HuH-7.5 (cell line): ENCODE measurements at regions not wholly inside any gene's neighbourhood (a gene's known extent, or its start where the extent isn't known, plus 50 kb on each side); places are given as distances from the start of the nearest gene placed in this dataset.

Experiments used
- DNase-seq: peaks from one replicate; pipeline ENCODE4 v3.0.0; 2011; ENCODE audit warnings: low spot score

DNA sequence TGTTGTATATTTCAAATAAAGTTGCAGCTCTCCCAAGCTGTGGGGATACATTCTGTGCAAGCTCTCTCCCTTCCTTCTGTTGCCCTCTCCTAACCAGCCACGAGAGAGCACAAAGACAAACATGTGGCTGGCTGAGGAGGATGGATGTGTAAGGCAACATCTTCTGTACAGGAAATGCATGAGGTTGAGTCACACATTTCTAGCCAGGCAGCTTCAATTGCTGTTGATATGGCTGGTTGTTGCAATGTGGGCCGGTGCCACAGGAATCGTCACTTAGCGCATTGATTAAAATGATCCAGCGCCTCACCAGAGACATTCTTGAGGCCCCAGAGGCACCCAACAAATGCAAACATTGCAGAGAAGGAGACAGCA, 207.1 kb downstream of the ICE1 start:
- no peak for DNase-seq

GRCh38 chr5:5628866-5629606, 206.6 kb downstream of the ICE1 start:
- DNase-seq, result no peak

GRCh38 chr5:5626412-5626811, 203.9 kb downstream of the ICE1 start:
- DNase-seq, result no peak

DNA sequence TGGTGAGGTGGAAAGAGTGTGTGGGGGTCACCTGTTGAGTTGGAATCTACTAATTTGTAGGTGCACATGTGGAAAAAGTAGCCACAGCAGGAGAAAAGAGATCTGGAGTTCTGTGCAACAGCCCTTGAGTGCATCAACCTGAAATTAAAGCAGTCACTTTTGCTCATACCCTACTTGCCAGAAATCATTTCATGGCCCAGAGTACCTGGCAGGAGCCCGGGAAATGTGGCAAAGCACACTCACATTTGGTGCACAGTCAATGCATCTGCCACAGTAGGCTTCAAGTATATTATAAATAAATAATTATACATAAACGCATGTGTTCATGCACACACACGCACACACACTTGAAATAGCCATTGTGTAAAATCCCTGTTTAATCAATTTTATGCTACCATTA, 203.0 kb downstream of the ICE1 start:
- DNase-seq, result no peak

GRCh38 chr5:5623397-5623796, 200.9 kb downstream of the ICE1 start:
- no peak for DNase-seq

DNA sequence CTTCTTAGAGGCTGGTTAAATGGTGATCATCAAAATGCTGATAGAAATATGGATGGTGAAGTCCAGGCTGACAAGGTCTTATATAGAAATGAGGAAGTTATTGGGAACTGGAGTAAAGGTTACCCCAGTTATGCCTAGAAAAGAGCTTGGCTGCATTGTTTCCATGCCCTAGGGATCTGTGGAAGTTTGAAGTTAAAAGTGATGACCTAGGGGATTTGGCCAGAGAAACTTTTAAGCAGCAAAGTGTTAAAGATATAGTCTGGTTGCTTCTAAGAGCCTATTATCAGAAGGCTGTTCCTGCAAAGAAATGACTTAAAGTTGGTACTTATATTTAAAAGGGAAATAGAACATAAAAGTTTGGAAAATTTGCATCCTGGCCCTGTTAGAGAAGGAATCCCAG, 200.3 kb downstream of the ICE1 start:
- DNase-seq, result no peak

DNA sequence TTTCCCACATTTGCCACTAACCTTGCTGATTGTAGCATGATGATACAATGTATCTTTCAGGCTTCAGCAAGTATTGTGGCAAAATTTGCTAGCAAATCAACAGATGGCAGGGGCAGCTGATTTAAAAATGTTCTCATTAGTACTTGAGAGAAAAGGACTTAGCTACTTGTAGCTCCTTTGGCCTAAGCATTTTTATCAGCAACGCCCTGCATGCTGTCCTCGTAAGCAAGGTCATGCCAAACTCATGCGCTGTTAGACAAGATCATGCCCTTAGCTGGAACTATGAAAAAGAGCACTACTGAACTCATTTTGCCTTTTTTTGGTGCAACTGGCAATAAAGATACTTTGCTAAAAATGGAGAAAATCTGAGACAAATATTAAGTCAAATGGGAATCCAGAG, 197.1 kb downstream of the ICE1 start:
- no peak for DNase-seq

DNA sequence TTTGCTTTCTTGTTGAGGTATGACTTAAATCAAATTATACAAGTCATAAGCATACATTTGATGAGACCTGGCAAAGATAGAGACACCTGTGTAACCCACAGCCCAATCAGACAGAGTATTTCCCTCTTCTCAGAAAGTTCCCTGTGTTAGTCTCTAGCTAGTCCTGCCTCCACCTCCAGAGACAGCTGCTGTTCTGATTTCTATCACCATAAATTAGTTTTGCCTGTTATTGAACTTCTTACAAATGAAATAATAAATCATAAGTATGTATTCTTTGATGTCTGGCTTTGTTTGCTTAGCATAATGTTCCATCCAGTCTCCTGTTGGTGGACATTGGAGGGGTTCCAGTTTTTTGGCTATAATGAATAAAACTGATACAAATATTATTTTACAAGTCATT, 194.5 kb downstream of the ICE1 start:
- no peak for DNase-seq

DNA sequence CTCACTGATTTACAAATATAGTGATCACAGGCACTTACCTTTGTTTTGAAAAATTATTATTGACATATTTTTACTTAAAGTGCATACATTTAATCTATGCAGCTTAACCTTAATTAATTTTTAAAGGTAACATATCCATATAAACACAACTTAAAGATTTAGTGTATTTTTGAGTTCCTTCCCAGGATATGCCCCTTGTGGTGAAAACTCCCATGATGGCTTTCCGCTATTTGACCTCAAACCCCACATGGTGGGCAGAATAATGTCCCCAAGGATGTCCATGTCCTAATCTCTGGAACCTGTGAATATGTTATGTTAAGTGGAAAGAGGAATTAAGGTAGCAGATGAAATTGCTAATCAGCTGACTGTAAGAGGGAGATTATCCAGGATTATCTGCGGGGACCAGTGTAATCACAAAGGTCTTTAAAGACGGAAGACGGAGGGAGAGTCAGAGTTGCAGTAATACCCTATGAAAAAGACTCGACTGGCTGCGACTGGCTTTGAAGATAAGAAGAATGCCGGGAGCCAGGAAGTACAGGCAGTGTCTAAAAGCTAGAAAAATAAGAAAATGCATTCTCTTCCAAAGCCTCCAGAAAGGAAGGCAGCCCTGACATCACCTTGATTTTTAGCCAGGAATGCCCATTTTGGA, 193.9 kb downstream of the ICE1 start:
- DNase-seq, result no peak

DNA sequence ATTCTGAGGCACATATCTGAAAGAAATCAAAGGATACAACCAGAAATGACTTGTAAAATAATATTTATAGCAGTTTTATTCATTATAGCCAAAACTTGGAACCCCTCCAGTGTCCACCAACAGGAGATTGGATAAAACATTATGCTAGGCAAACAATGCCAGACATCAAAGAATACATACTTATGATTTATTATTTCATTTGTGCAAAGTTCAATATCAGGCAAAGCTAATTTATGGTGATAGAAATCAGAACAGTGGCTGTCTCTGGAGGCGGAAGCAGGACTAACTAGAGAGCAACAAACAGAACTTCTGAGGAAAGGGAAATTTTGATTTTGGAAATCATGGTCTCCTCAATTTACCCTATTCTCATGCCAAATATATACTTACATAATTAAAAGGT, 193.1 kb downstream of the ICE1 start:
- no peak for DNase-seq

DNA sequence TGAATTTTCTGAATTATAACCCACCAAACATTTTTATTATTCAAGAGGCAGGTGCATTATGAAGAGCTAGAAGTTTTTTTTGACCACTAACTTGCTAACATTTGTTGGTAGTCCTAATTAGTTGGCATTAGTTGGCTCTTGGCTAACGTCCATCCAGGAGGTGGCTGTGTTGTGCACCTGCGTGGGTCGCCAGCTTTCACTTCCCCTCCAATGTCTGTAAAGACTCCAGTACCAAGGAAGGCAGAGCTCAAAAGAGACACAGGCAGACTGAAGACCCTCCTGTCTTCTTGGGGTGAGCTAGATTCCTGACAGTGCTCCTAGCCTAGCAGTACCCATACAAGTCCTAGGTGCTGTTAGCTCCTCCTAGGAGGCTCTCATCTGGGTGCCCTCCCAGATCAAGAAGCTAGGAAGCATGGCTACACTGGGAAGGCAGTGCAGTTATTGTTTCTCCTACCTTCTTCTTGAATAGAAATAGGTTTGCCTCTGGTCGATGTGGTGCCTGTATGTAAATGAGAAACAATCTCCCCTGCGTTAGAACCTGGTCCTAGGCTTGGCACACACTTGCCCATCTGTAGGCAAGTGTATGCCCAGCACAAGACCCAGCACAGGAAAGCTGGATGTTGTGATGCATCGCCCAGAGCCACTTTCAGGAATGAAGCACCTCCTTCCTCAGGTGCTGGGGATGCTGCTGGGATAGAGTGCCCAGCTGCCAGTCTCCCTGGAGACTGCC, 190.9 kb downstream of the ICE1 start:
- no peak for DNase-seq

DNA sequence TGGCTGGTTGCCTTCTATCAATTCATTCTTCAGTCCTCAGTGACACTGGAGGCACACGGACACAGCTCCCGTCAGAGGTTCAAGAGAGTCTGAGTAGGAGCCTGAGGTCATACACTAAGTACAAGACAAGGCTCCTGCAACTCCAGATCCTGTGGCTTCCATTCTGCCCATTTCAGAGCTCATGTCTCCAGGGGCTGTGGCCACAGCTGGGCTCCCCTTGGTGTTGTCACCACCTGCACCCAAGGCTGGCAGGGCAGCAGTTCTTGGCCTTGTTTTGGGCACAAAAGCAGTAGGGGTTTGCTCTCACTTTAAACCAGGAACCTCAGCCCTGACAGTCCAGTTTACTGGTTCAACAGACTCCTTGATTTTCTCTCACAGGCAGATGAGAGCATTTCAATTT, 189.6 kb downstream of the ICE1 start:
- DNase-seq, result no peak

DNA sequence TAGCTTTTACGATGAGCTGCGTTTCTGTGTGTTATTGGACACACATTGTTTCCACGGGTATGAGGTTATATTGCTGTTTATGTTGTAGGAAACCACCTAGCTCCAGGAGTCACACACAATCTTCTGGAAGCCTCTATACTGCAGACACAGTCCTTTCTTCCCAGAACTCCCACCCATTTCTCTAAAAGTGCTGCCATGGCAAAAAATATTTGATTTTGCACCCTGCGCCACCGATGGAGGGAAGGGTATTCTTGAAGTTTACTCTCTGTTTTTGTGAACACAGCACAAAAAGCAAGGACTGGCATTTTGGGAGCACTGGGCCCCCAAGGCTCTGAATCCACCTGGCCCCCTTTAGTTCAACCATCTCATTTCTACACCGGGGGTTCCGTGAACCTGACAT, 187.5 kb downstream of the ICE1 start:
- no peak for DNase-seq

DNA sequence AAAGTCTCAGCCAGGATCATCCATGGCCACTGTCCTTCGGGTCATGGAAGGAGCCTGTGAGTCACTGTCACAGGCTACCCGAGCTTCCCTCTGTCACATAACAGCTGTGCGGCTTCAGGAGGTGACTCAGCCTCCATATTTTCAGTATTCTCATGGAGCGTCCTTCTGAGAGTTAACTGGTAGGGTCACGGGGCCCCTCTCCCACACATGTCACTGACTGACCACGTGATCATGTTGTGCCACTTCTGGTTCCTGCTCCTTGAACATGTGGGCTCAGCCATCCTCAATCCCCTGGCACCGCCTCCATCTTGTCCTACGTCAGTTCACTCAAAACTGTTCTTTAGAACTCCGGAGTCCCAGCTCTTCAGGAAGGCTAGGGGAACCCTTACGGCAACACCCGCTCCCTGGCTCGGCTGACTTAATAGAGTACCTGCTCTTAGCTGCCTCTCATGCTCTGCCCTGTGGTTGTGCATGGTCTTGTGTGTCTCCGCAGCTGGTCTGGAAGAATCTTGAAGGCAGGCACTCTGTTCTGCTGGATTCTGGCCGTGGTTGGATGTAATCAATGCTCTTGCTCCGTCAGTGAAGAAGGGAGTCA, 182.8 kb downstream of the ICE1 start:
- DNase-seq, result no peak

DNA sequence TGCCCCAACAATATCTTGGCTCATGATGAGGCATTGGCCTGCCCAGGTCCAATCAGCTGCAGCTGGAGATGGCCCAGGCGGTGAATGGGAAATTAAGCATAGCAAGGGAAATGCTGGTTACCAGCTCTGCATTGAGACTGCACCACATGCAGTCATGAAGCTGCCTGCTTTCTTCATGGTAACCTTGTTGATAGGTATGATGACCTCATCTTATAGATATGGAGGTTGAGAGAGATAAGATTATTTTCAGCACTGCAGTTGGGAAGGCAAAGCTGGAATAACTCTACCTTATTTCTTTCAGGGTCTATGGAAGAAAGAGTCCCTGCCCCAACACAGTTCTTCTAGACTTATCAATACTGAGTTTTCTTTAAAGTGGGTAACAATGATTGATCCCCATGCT, 180.1 kb downstream of the ICE1 start:
- no peak for DNase-seq

GRCh38 chr5:5598547-5599113, 176.2 kb downstream of the ICE1 start:
- no peak for DNase-seq

- DNase-seq, result no peak
These were observed 170.9 kb downstream of the ICE1 start for GRCh38 chr5:5593391-5593790.

- no peak for DNase-seq
These were observed 170.1 kb downstream of the ICE1 start for GRCh38 chr5:5592541-5592940.

DNA sequence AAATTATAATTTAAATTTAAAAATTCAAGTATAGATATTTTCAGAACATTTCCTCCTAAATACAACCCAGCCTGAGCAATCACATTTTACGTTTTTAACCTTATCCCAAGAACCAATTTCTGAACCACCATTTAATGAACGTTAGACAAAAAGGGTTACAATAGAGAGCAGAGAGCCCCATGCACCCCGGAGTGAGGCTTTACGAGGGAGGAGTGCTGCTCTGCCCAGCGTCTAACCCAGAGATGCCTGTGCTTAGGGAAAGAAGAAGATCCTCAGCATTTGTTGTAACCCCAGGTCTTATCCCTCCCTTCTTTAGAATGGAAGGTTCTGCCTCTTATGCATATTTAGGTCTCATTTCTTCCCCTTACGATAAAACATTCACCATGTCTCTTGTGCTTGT, 169.1 kb downstream of the ICE1 start:
- DNase-seq, result no peak

DNA sequence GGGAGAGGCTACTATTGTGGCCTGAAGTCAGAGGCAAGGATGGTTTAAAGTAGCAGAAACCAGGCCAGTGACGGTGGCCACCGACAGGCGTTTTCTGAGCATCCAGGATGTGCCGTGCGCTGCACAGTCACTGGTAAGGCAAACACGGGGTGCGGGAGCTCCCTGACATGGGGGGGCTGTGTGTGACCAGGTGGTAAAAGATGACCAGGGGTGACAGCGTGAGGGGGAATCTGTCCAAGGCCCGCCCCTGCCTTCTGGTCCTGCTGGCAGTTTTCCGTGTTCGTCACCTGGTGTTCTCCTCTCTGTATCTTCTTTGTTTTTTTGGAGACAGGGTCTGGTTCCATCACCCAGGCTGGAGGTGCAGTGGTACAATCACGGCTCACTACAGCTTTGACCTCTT, 167.4 kb downstream of the ICE1 start:
- DNase-seq, result no peak

DNA sequence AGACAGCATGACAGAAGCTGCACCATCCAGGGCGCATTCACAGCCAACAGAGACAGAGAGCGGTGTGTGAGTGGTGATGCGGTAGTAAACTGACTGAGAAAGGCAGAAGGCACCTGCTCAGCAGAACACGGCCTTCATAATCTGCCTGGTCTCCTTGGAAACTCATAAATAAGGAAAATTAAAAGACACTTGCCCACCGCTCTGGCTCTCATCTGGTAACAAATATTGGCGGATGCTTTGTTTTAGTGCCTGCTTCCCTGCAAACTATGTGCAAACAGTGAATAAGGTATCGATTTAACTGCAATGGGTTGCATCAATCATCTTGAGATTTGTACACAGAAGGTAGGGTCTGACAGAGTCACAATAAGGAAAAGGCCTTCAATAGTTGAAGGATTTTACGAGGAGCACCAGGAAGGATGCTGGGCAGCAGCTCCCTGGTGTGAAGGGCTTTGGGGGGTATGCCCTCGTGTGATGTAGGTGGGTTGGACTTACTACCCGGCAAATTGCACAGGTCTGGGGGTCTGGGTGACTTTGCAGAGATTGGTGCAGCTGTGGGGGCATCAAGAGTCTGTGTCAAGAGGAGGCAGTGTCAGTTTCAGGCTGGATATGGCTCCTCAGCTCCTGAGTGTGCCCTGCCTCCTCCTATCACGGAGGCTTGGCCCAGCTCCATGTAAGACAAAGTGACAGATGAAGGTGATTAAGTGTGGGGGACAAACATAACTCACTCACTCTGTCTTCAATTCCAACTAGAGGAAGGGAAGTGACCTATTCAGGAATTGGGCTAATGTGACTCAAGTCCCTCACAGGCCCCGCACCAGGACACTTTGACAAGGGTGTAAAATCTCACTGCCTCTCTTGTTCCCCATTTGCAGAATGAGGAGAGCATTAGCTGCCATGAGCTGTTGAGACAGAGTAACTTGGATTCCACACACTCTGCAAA, 166.7 kb downstream of the ICE1 start:
- DNase-seq, result no peak

DNA sequence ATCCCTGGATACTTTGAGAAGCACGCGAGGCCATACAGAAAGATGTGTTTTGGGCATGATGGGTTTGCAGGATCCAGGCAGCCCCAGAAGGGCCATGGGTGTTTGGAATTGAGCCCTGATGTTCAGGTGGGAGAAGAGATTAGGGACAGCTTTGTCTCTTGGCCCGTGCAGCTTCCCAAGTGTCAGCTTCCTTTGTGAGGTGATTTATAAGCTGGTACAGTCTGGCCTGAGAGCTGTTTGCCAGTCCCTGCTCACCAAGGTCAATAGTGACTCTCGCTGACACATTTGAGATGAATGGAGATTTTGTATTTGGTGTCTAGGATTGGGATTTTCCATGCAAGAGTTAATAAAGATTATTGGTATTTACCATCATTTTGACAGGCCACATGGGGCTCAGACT, 165.9 kb downstream of the ICE1 start:
- no peak for DNase-seq
